HCT116 (cell line): ENCODE measurements at regions not wholly inside any gene's neighbourhood (a gene's known extent, or its start where the extent isn't known, plus 50 kb on each side); places are given as distances from the start of the nearest gene placed in this dataset.

Experiments used
- ATAC-seq: fragments of 200-7000 bp; cut with Tn5 transposase; 2 replicates; pipeline ENCODE4 v1.9.1; 2020; ENCODE audit warnings: mild to moderate bottlenecking, moderate library complexity
- BruUV-seq: library from RNA; stranded (reverse); fragments of 400-500 nt; replicated peaks from 2 replicates; lab custom pipeline; 2021; lab: Mats Ljungman, UMichigan
- CTCF ChIA-PET: fragments of 300-600 bp; sonication (Branson Sonifier 250); formaldehyde crosslinking; loops from one replicate; lab custom pipeline; 2021; ENCODE audit warnings: antibody characterized with exemption; lab: Charles Lee
- POLR2A ChIA-PET: fragments of 300-600, 350-600 bp; sonication (Branson Sonifier 250); formaldehyde crosslinking; loops from one replicate; lab custom pipeline; 2021; ENCODE audit warnings: antibody characterized with exemption; lab: Charles Lee
- RAD21 ChIA-PET, 2 experiments: fragments of 300-600 bp; sonication (Branson Sonifier 250); formaldehyde crosslinking; loops; one replicate each; lab custom pipeline; 2023; ENCODE audit warnings: low total read pairs in 2 of 2; ENCODE audit not compliant: uncharacterized antibody in 2 of 2, unreplicated experiment in 2 of 2, low non-redundant PET in 1 of 2; lab: Charles Lee
- DNase-seq: peaks from one replicate; pipeline ENCODE4 v3.0.0-alpha.2; 2010; ENCODE audit warnings: low read depth, low spot score
- H2AFZ ChIP-seq: fragments of 200-600 bp; shearing (Covaris generic), sonication (generic); 2 replicates; pipeline ENCODE4 v1.6.1; 2017; ENCODE audit warnings: low read depth, mixed run types, mixed read lengths, antibody characterized with exemption, low read length; ENCODE audit not compliant: poor library complexity, severe bottlenecking
- H3K27ac ChIP-seq: 2 replicates; pipeline ENCODE4 v1.5.1; 2012; ENCODE audit warnings: low read depth, low read length
- H3K27me3 ChIP-seq: fragments of 200-600 bp; sonication (generic); 2 replicates; pipeline ENCODE4 v1.6.1; 2016; ENCODE audit warnings: mixed run types, low read length, mixed read lengths; ENCODE audit not compliant: insufficient read depth
- H3K36me3 ChIP-seq, 2 experiments: fragments of 200-500 bp in 1 of 2; fragments of 200-600 bp in 1 of 2; sonication (Bioruptor generic) in 1 of 2; sonication (generic) in 1 of 2; 2 replicates each; pipeline versions ENCODE4 v1.5.1 to v1.6.1; 2014 to 2016; ENCODE audit warnings: low read length in 2 of 2, inconsistent platforms in 1 of 2, mixed read lengths in 1 of 2, mixed run types in 1 of 2; ENCODE audit not compliant: insufficient read depth in 2 of 2, control insufficient read depth in 1 of 2
- H3K4me1 ChIP-seq, 2 experiments: fragments of 200-600 bp in 1 of 2; sonication (generic) in 1 of 2; 2 replicates each; pipeline versions ENCODE4 v1.5.1 to v1.6.1; 2012 to 2017; ENCODE audit warnings: low read length in 2 of 2, inconsistent platforms in 1 of 2, mild to moderate bottlenecking in 1 of 2, mixed read lengths in 1 of 2, mixed run types in 1 of 2, moderate library complexity in 1 of 2; ENCODE audit not compliant: insufficient read depth in 2 of 2, control insufficient read depth in 1 of 2
- H3K4me2 ChIP-seq: fragments of 200-600 bp; sonication (generic); 2 replicates; pipeline ENCODE4 v1.6.1; 2017; ENCODE audit warnings: mixed run types, low read length, mixed read lengths
- H3K4me3 ChIP-seq, 2 experiments: fragments of 200-600 bp in 1 of 2; sonication (generic) in 1 of 2; replicated peaks in 1 of 2; 2 replicates each; pipeline ENCODE4 v1.5.1; 2011 to 2016; ENCODE audit warnings: low read length in 2 of 2, control low read depth in 1 of 2, low read depth in 1 of 2, mild to moderate bottlenecking in 1 of 2, mixed read lengths in 1 of 2, mixed run types in 1 of 2
- H3K79me2 ChIP-seq: fragments of 200-600 bp; sonication (generic); 2 replicates; pipeline ENCODE4 v1.6.1; 2017; ENCODE audit warnings: mild to moderate bottlenecking, mixed run types, low read length, moderate library complexity, mixed read lengths; ENCODE audit not compliant: insufficient read depth
- H3K9ac ChIP-seq: fragments of 200-600 bp; sonication (generic); 2 replicates; pipeline ENCODE4 v1.6.1; 2016; ENCODE audit warnings: low read length, mixed read lengths
- H3K9me2 ChIP-seq: fragments of 200-600 bp; sonication (generic), shearing (Covaris generic); 2 replicates; pipeline ENCODE4 v1.6.1; 2017; ENCODE audit warnings: mixed run types, mild to moderate bottlenecking, moderate library complexity; ENCODE audit not compliant: insufficient read depth
- H3K9me3 ChIP-seq, 2 experiments: fragments of 200-500 bp in 1 of 2; fragments of 200-600 bp in 1 of 2; sonication (Bioruptor generic) in 1 of 2; sonication (generic) in 1 of 2; 2 replicates each; pipeline ENCODE4 v1.6.1; 2014 to 2017; ENCODE audit warnings: low read length in 2 of 2, mixed read lengths in 2 of 2, inconsistent platforms in 1 of 2, low read depth in 1 of 2, mild to moderate bottlenecking in 1 of 2, mixed run types in 1 of 2, moderate library complexity in 1 of 2; ENCODE audit not compliant: control insufficient read depth in 1 of 2, insufficient read depth in 1 of 2
- H4K20me1 ChIP-seq: fragments of 200-600 bp; sonication (generic), shearing (Covaris generic); 2 replicates; pipeline ENCODE4 v1.6.1; 2017; ENCODE audit warnings: mixed run types, mild to moderate bottlenecking, moderate library complexity; ENCODE audit not compliant: insufficient read depth
- ATF3 ChIP-seq: IDR thresholded peaks from 2 replicates; pipeline ENCODE4 v1.6.1; 2012
- CBX3 ChIP-seq: IDR thresholded peaks from 2 replicates; pipeline ENCODE4 v1.6.1; 2012; ENCODE audit warnings: low read depth
- CEBPB ChIP-seq: IDR thresholded peaks from 2 replicates; pipeline ENCODE4 v1.6.1; 2012; ENCODE audit warnings: low read depth
- EGR1 ChIP-seq: IDR thresholded peaks from 2 replicates; pipeline ENCODE4 v1.6.1; 2012; ENCODE audit warnings: low read depth
- ELF1 ChIP-seq: IDR thresholded peaks from 2 replicates; pipeline ENCODE4 v1.6.1; 2012; ENCODE audit warnings: low read depth, borderline replicate concordance
- EZH2phosphoT487 ChIP-seq: fragments of 200-600 bp; IDR thresholded peaks from 2 replicates; pipeline ENCODE4 v1.6.1; 2018; ENCODE audit warnings: antibody characterized with exemption, borderline replicate concordance
- FOSL1 ChIP-seq: IDR thresholded peaks from 2 replicates; pipeline ENCODE4 v1.6.1; 2012; ENCODE audit warnings: low read depth
- JUND ChIP-seq: IDR thresholded peaks from 2 replicates; pipeline ENCODE4 v1.6.1; 2012
- SRF ChIP-seq: IDR thresholded peaks from 2 replicates; pipeline ENCODE4 v1.6.1; 2012; ENCODE audit warnings: low read depth
- TCF7L2 ChIP-seq: IDR thresholded peaks from 2 replicates; pipeline ENCODE4 v1.7.0; 2011; ENCODE audit warnings: borderline replicate concordance, inconsistent platforms; ENCODE audit not compliant: insufficient read depth, insufficient read length; ENCODE audit errors: extremely low read depth
- ZFX ChIP-seq: fragments of 450-650 bp; IDR thresholded peaks from 2 replicates; pipeline ENCODE4 v1.6.1; 2017
- ZNF274 ChIP-seq: fragments of 200-500 bp; sonication (Bioruptor generic); IDR thresholded peaks from 2 replicates; pipeline ENCODE4 v1.6.1; 2014; ENCODE audit warnings: mild to moderate bottlenecking, low read depth, low read length, inconsistent platforms
- intact Hi-C: fragments of 100-400 bp; cut with micrococcal nuclease; formaldehyde crosslinking; loops from 2 replicates; pipeline ENCODE4 v1.10.0; 2022

- CTCF ChIA-PET: no interaction called here
- no peaks in the 10 kb centered on the region for H3K4me1 ChIP-seq
- ATAC-seq: no peak
- no peaks in the 10 kb centered on the region for H3K9me3 ChIP-seq
- H3K4me2 ChIP-seq: no peak overlapping the region
- H3K9me2 ChIP-seq: no peaks in the 10 kb centered on the region
- TF ChIP-seq EGR1: no peak
- TF ChIP-seq ZNF274: no peak
- no peak for TF ChIP-seq CEBPB
- TF ChIP-seq SRF: no peak
- no peak for TF ChIP-seq FOSL1
- no peak for TF ChIP-seq EZH2phosphoT487
- TF ChIP-seq, all 23 proteins: peak for 0
- Histone ChIP-seq H3K9ac (no peak overlapping the region), H4K20me1 (no peaks in the 10 kb centered on the region), H2AFZ (no peak overlapping the region), H3K27me3 (no peaks in the 10 kb centered on the region), H3K79me2 (no peaks in the 10 kb centered on the region), H3K4me3 (no peak overlapping the region), H3K27ac (no peak overlapping the region), H3K36me3 (no peaks in the 10 kb centered on the region)
- RAD21 ChIA-PET: no interaction called here
- intact Hi-C loops: no loop called here
- no peak for DNase-seq
- POLR2A ChIA-PET: no interaction called here
- no TSS peak for BruUV-seq
Observed at GRCh38 chr6:139693735-139694134, 319.3 kb upstream of the CITED2 start.

GRCh38 chr6:139690007-139690406 is 315.6 kb upstream of the CITED2 start:
- ChIA-PET POLR2A (no interaction called here), CTCF (no interaction called here), RAD21 (no interaction called here)
- Histone ChIP-seq H3K27ac (no peak overlapping the region), H3K4me3 (no peak overlapping the region), H3K27me3 (no peaks in the 10 kb centered on the region), H3K4me2 (no peak overlapping the region), H3K9ac (no peak overlapping the region), H3K79me2 (no peaks in the 10 kb centered on the region), H3K36me3 (no peaks in the 10 kb centered on the region), H4K20me1 (no peaks in the 10 kb centered on the region), H2AFZ (no peak overlapping the region), H3K9me3 (no peaks in the 10 kb centered on the region), H3K9me2 (no peaks in the 10 kb centered on the region), H3K4me1 (no peaks in the 10 kb centered on the region)
- DNase-seq (no peak), ATAC-seq (no peak)
- TF ChIP-seq CEBPB (no peak), ATF3 (no peak), EGR1 (no peak), CBX3 (no peak), ELF1 (no peak), FOSL1 (no peak), JUND (no peak), TCF7L2 (no peak), ZFX (no peak), EZH2phosphoT487 (no peak)
- no TSS peak for BruUV-seq
- intact Hi-C loops: no loop called here
